Aorta (tissue), 5 donors: ENCODE measurements at regions not wholly inside any gene's neighbourhood (a gene's known extent, or its start where the extent isn't known, plus 50 kb on each side); places are given as distances from the start of the nearest gene placed in this dataset.
"Not testable (repeated sequence)": the region's sequence is repeated elsewhere in the genome, so short reads cannot be mapped to it uniquely, and the experiment has no call there.

Experiments used
- ATAC-seq: fragments of 200-7000 bp; cut with Tn5 transposase; one replicate; pipeline ENCODE4 v1.9.1; 2022; ENCODE audit warnings: moderate library complexity; ENCODE audit not compliant: low FRiP score
- DNase-seq, 2 donors: peaks; one replicate each; pipeline ENCODE4 v3.0.0-alpha.2; 2020
- H3K27ac ChIP-seq, 2 donors: one replicate each; pipeline ENCODE4 v1.5.1; 2013; ENCODE audit warnings: low read length in 2 of 2, mild to moderate bottlenecking in 2 of 2, moderate library complexity in 2 of 2, control low read depth in 1 of 2, inconsistent platforms in 1 of 2, low read depth in 1 of 2
- H3K27me3 ChIP-seq, 2 donors: one replicate each; pipeline ENCODE4 v1.6.1; 2013; ENCODE audit warnings: control low read depth in 1 of 2, low read length in 1 of 2, mild to moderate bottlenecking in 1 of 2, moderate library complexity in 1 of 2; ENCODE audit not compliant: insufficient read depth in 2 of 2, control insufficient read depth in 1 of 2
- H3K36me3 ChIP-seq, 2 donors: one replicate each; pipeline ENCODE4 v1.6.1; 2013; ENCODE audit warnings: control low read depth in 1 of 2, low read length in 1 of 2, mild to moderate bottlenecking in 1 of 2; ENCODE audit not compliant: insufficient read depth in 2 of 2, control insufficient read depth in 1 of 2
- H3K4me1 ChIP-seq, 2 donors: one replicate each; pipeline ENCODE4 v1.6.1; 2013; ENCODE audit warnings: low read length in 2 of 2, control low read depth in 1 of 2, mild to moderate bottlenecking in 1 of 2, moderate library complexity in 1 of 2; ENCODE audit not compliant: insufficient read depth in 2 of 2, control insufficient read depth in 1 of 2
- H3K4me3 ChIP-seq, 2 donors: one replicate each; pipeline ENCODE4 v1.5.1; 2013; ENCODE audit warnings: low read length in 2 of 2, control low read depth in 1 of 2, mild to moderate bottlenecking in 1 of 2
- H3K9me3 ChIP-seq: one replicate; pipeline ENCODE4 v1.6.1; 2013; ENCODE audit warnings: mild to moderate bottlenecking, low read length; ENCODE audit not compliant: control insufficient read depth
- WGBS, 2 donors: extraction: QIAGEN DNeasy Blood & Tissue Kit; methylation state at CpG; one replicate each; pipeline ENCODE4 v1.1.7; 2013; 5-methylcytosine and 5-hydroxymethylcytosine counted together
- intact Hi-C, 2 donors: fragments of 100-400 bp; cut with DNase I; formaldehyde crosslinking; loops; one replicate each; pipeline versions ENCODE4 v1.14.2 to v1.15.0; 2022
- donor health status: healthy with polysubstance abuse.
- donor health status: Bipolar disorder and iron deficiency.
- donor health status: DM: no; HTN: no; CAD: no.
- donor health status: DM: no; HTN: no; CAD: no.
- donor health status: DM: yes; HTN: yes; CAD: no.

GRCh38 chr10:22158426-22158825 lies 59.4 kb downstream of the EBLN1 start:
- Histone ChIP-seq H3K4me3 (no peak overlapping the region), H3K36me3 (no peaks in the 10 kb centered on the region), H3K27ac (no peak overlapping the region), H3K4me1 (no peaks in the 10 kb centered on the region), H3K27me3 (no peaks in the 10 kb centered on the region), H3K9me3 (no peaks in the 10 kb centered on the region)
- 17 to 20% methylated on average over 3 of the region's 3 CpGs for WGBS, 2 donors
- DNase-seq (no peak), ATAC-seq (no peak)
- intact Hi-C loops = no loop called here

GRCh38 chr10:22156750-22157149 lies 61.1 kb downstream of the EBLN1 start:
- 58 to 60% methylated on average over 3 of the region's 3 CpGs for WGBS, 2 donors

GRCh38 chr10:22152403-22152802 lies 65.4 kb downstream of the EBLN1 start:
- Histone ChIP-seq H3K9me3 (peaks cover 11% of the 10 kb centered on the region), H3K4me1 (no peaks in the 10 kb centered on the region), H3K27me3 (no peaks in the 10 kb centered on the region), H3K4me3 (no peak overlapping the region), H3K27ac (no peak overlapping the region), H3K36me3 (no peaks in the 10 kb centered on the region)
- ATAC-seq = no peak
- intact Hi-C loops = no loop called here
- 73 to 76% methylated on average over 1 of the region's 1 CpG for WGBS, 2 donors
- DNase-seq = no peak

More at GRCh38 chr10:22156750-22157149, 61.1 kb downstream of the EBLN1 start:
- no peaks in the 10 kb centered on the region for H3K36me3 ChIP-seq
- H3K4me3 ChIP-seq = no peak overlapping the region
- DNase-seq (no peak), ATAC-seq (no peak)
- H3K9me3 ChIP-seq = peaks cover 3% of the 10 kb centered on the region
- H3K4me1 ChIP-seq = no peaks in the 10 kb centered on the region
- intact Hi-C loops = no loop called here
- no peaks in the 10 kb centered on the region for H3K27me3 ChIP-seq
- no peak overlapping the region for H3K27ac ChIP-seq

- DNase-seq = no peak
- Histone ChIP-seq H3K27me3 (no peaks in the 10 kb centered on the region), H3K9me3 (peaks cover 11% of the 10 kb centered on the region), H3K4me3 (no peak overlapping the region), H3K27ac (no peak overlapping the region), H3K36me3 (no peaks in the 10 kb centered on the region), H3K4me1 (no peaks in the 10 kb centered on the region)
- intact Hi-C loops = no loop called here
- WGBS, 2 donors = 86 to 96% methylated on average over 1 of the region's 1 CpG
- ATAC-seq = no peak
Measured at GRCh38 chr10:22150842-22151241, 67.0 kb downstream of the EBLN1 start.

GRCh38 chr10:22148961-22149360 lies 68.9 kb downstream of the EBLN1 start:
- intact Hi-C loops = no loop called here
- no peaks in the 10 kb centered on the region for H3K27me3 ChIP-seq
- H3K9me3 ChIP-seq = peaks cover 11% of the 10 kb centered on the region
- H3K36me3 ChIP-seq = no peaks in the 10 kb centered on the region
- no peak overlapping the region for H3K4me3 ChIP-seq
- no peaks in the 10 kb centered on the region for H3K4me1 ChIP-seq
- ATAC-seq = no peak
- H3K27ac ChIP-seq = no peak overlapping the region
- no peak for DNase-seq

- H3K4me1 ChIP-seq, H3K27ac ChIP-seq, intact Hi-C loops, DNase-seq, H3K4me3 ChIP-seq, H3K27me3 ChIP-seq, ATAC-seq, H3K36me3 ChIP-seq, H3K9me3 ChIP-seq: not testable (repeated sequence)
- WGBS, 2 donors = 85 to 100% methylated on average over 2 of the region's 2 CpGs
Measured at GRCh38 chr10:22145873-22146272, 71.9 kb downstream of the EBLN1 start.

- Histone ChIP-seq H3K27me3 (no peaks in the 10 kb centered on the region), H3K27ac (no peak overlapping the region), H3K4me3 (no peak overlapping the region), H3K36me3 (no peaks in the 10 kb centered on the region), H3K9me3 (no peaks in the 10 kb centered on the region), H3K4me1 (no peaks in the 10 kb centered on the region)
- 72 to 76% methylated on average over 2 of the region's 2 CpGs for WGBS, 2 donors
- ATAC-seq = no peak
- intact Hi-C loops = no loop called here
- no peak for DNase-seq
Measured at GRCh38 chr10:22137542-22137941, 80.3 kb downstream of the EBLN1 start.

GRCh38 chr10:22135591-22135990 lies 82.2 kb downstream of the EBLN1 start:
- DNase-seq = no peak
- H3K4me3 ChIP-seq = no peak overlapping the region
- no peaks in the 10 kb centered on the region for H3K36me3 ChIP-seq
- no peaks in the 10 kb centered on the region for H3K9me3 ChIP-seq
- WGBS, 2 donors = 79 to 83% methylated on average over 9 of the region's 9 CpGs
- no peaks in the 10 kb centered on the region for H3K4me1 ChIP-seq
- no peaks in the 10 kb centered on the region for H3K27me3 ChIP-seq
- ATAC-seq = no peak
- intact Hi-C loops = no loop called here
- H3K27ac ChIP-seq = no peak overlapping the region

GRCh38 chr10:22133749-22134624 lies 83.8 kb downstream of the EBLN1 start:
- H3K4me1 ChIP-seq = no peaks in the 10 kb centered on the region
- WGBS, 2 donors = 34 to 40% methylated on average over 11 of the region's 11 CpGs
- H3K27me3 ChIP-seq = no peaks in the 10 kb centered on the region
- ATAC-seq (no peak), DNase-seq (no peak)
- no peak overlapping the region for H3K4me3 ChIP-seq
- no peaks in the 10 kb centered on the region for H3K36me3 ChIP-seq
- no peaks in the 10 kb centered on the region for H3K9me3 ChIP-seq
- intact Hi-C loops = no loop called here
- H3K27ac ChIP-seq = no peak overlapping the region
